ENCODE measurements at regions not wholly inside any gene's neighbourhood (a gene's known extent, or its start where the extent isn't known, plus 50 kb on each side); places are given as distances from the start of the nearest gene placed in this dataset.

DNA sequence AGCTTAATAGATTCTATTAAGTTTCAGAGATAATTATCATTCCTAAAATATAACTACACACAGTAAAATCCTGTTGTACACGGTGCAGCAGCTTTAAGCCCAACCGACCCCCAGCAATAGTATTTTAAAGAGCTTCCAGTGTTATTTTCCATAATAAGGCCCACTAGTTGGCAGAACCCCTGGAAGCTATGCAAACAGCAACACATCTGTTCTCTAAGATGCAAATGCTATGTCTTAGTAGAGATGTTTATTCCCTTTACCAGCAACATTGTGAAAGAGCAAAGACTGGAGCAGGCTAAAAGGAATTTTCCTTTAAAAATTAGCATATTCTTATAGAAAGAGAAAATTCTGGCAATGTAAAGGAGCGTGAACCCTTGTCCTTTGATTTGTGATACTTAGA lies 819.7 kb upstream of the ALCAM start:
- DNase-seq: peak; percentile 17

DNA sequence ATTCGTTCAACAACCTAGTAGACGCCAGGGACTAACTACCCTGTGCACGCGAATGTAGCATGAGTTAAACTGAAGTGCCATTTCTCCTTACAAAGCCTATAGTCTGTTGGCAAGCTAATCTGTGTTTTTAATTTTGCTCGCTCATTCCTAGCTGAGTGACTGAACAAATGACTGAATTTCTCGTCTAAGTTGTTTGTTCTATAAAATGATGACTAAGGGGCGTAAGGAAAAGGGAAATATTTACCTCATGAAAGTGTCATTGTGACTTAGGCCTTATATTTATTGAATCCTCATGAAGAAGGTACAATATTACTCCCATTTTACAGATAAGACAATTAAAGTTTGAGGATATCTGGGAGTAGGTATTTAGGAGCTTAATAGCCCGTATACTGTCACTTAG lies 818.3 kb upstream of the ALCAM start:
- DNase-seq: no peak

DNA sequence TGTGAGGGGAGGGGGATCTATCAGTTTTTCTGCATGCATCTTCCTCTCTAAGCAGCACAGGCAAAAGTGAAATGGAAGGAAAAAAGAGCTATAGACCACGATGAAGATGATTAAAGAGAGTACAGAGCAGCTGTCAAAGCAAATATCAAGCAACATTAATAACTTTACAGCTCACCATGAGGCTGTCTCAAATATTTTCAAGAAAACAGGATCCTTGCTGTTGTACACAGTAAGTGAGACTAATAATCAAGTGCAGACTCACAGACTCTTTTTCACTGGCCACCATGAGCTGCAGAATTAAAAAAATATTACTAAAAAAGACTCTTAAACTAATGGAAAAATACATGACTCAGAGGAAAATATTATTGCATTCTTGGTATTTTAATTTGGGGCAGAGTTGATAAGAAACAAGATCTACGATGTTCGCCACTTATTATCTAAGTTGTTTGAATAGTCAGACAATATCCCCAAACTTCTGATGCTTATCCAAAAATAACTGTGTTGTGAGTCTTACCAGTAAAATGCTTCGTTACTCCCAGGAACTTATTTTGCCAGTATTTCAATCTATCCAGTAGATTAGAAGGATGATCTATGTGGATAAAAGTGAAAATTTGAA lies 817.5 kb upstream of the ALCAM start:
- DNase-seq: no peak

DNA sequence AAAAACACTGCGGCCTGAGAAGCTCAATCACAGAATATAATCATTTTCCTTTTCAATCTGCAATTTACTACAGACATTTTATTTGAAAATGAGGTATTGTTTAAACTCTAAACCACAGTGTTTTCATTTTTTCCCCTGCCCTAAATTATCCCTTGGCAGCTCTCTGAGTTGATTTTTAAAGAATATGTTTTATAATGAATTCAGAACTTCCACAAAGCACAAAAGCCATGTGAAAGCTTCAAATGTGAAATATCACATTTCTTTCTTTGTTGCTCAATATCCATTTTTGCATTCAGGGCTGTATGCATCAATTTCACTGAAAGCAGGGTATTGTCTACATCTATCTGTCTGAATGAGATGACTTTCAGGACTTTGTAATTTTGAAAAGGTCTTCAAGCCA lies 813.6 kb upstream of the ALCAM start:
- no peak for DNase-seq

DNA sequence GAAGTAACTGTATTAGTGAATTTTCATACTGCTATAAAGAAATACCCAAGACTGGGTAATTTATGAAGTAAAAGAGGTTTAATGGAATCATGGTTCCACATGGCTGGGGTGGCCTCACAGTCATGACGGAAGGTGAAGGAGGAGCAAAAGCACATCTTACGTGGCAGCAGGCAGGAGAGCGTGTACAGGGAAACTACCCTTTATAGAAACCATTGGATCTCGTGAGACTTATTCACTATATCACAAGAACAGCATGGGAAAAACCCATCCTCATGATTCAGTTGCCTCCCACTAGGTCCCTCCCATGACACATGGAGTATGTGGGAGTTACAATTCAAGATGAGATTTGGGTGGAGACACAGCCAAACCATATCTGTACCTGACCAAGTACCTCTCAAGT lies 812.3 kb upstream of the ALCAM start:
- DNase-seq: no peak

DNA sequence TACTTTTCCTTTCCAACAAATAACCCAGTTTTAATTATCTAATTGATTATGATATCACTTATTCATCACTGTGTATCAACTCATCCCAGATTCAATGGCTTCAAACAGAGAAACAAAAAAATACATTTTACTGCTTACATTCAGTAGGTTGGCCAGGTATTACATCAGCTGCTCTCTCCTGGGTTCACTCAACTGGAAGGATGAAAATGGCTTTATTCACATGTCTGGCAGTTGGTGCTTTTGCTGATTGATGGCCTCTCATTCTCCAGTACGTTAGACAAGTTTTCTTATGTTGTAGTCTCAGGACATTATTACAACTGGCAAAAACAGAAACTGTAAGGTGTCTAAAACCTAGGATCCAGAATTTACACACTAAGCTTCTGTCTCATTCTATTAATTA lies 811.0 kb upstream of the ALCAM start:
- DNase-seq: no peak

DNA sequence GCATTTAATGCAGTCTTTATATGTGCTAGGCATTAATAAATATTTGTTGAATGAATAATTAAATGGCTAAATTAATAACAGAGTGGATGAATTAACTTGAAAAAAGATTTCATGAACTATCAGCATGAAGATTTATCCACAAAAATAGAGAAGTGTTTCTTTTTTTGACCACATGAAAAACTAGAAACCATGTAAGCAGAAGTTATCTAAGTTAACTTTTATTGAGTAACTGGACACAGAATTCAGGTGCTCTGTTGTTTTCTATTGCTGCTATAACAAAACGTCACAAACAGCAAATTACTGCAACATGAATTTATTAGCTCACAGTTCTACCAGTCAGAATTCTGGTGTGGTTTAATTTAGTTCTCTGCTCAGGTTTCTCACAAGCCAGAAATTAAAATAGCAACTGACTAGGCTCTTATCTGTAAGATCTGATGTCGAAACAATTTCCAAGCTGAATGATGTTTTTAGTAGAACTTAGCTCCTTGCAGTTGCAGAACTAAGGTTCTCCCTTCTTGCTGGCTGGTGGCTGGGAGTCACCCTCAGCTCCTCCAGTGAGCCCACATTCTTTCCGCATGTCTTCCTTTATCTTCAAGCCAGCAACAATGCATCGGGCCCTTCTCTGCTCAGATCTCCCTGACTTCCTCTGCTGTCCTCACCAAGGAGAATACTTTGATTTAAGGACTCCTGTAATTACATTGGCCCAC lies 810.2 kb upstream of the ALCAM start:
- no peak for DNase-seq

DNA sequence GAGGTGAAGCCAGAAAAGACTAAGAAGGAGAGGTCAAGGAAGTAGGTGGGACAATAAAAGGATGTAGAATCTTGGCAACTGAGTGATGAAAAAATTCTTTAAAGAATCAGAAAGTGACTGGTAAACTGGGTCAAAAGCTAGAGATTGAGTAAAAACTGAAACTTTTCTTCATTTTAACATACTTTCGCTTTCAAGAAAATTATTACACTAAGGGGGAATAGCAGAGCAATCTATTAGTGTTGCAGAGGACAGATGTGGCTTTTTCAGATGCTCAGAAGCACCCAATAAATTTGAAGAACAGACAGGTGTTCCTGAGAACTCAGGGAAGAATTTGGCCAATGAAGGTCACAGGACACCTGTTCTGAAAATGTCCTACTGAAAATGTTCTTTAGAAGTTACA lies 805.4 kb upstream of the ALCAM start:
- DNase-seq: no peak

DNA sequence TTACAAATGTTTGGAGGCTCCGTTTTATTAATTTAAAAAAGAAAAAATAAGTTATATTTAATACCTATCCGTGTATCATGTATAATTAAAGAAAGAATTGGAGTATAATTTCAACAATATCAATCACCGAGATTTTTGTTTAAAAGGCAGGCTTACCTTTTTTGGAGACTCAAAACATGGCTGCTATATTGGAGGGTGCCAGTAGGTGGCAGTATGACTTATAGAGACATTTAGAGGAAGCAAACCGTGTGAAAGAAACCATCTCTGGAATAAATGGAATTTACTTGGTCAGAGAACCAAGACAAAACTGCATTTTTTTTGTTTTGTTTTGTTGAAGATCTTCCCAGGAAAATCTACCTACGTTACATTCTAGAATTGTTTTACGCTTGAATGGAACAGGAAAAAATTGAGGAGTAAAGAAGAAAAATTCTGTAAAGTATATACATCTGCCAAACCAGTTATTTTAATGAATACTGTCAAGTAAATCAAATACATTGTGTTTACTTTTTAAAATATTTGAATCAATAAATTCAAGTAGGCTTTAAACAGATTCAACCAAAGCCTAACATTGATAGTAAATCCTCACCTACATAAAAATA lies 802.6 kb upstream of the ALCAM start:
- DNase-seq: peak; percentile 77

DNA sequence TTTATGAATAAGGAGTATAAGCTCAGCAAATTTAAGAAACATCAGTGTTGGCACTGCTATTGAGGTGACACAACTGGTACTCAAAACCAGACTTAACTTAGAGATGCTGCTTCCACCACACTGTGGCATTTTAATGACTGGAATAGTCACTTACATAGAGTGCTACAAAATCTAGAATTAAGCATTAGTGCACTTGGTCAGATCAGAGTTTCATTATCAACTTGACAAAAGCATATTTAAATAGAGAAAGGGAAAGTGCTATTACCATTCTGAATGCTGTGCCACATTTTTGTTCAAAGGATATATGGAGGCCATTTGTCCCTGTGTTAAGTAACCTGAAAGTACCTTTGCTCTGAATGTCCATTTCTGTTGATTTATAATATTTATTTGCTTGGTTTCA lies 800.7 kb upstream of the ALCAM start:
- no peak for DNase-seq

DNA sequence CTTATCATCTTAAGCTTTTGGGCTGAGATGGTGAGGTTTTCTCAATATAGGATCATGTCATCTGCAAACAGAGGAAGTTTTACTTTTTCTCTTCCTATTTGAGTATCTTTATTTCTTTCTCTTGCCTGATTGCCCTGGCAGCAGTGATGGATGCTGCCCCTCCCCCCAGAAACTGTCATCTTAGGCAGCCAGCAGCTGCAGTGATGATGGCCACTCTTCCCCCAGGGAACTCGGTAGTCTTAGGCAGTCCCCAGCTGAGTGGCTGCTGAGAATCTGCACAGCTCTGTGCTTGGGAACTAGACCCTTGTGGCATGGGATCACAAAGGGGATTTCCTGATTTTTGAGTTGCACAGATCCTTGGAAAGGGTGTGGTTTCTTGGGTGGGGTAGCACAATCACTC lies 791.1 kb upstream of the ALCAM start:
- DNase-seq: peak; percentile 5

DNA sequence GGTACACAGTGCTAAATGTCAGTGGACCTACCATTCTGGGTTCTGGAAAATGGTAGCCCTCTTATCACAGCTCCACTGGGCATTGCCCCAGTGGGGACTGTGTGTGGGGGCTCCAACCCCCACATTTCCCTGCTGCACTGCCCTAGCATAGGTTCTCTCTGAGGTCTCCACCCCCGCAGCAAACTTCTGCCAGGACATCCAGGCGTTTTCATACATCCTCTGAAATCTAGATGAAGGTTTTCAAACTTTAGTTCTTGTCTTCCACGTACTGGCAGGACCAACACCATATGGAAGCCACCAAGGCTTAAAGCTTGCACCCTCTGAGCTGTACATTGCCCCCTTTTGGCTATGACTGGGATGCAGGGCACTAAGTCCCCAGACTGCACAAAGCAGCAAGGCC lies 788.2 kb upstream of the ALCAM start:
- peak; percentile 9 for DNase-seq

DNA sequence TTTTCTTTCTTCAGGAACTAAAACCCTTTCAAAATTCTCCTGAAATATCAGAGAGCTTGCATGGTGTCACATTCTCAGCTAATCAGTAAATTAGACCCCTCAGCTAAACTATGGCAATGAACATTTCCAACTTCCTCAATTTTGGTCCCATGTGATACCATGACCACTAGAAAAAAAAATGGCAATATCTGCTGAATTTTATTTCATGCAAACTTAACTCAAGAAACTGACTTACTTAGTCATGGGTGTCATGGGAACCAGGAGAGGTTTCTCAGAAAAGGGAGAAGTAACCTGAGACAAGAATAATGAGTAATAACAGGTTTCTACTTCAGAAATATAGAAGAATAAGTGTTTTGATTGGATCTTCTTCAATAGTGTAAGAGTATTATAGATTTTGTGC lies 784.6 kb upstream of the ALCAM start:
- DNase-seq: no peak

DNA sequence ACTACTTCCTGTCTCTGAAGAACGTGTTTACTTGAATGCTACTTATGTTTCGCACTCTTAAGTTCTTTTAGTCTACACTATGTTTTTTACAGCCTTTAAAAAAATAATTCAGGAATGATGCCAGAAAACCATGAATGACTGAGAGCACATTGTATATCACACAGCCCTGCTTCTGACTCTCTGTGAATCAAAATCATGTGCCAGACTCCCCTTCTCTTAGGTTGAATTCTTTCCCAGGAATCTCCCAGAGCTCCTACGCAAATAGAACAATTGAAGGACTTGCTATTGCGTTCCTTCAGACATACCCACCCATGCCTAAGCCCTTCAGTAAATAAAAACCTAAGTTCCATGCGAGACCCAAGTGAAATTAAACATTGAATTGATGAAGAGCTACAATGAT lies 782.0 kb upstream of the ALCAM start:
- no peak for DNase-seq

DNA sequence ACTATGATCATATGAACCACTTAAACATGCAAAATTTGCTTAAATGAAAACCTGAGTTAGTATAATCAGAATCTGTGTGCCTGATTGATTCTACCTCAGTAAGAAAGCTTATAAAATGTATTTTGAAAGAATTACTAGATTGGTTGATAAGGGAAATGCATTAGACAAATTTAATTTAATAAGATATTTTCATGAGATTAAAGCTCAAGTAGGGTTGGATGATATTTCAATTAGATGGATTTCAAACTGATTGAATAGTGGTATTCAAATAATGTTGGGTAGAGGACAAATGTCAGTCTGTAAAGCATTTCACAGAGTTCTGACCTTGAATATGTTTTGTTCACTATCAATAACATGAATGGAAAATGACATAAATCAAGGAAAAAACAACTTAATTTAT lies 780.4 kb upstream of the ALCAM start:
- DNase-seq: no peak

DNA sequence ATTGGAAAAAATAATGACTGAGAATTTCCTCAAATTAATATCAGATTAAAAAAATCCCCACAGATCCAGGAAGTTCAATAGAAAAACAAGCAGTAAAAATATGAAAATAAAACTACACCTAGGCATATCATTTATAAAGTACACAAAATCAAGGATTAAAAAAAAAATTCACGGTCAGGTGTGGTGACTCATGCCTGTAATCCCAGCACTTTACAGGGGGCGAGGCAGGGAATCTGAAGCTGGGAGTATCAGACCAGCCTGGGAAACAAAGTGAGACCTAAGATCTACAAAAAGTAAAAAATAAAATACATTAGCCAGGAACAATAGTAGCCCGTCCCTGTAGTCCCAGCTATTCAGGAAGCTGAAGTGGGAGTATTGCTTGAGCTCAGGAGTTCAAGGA lies 778.3 kb upstream of the ALCAM start:
- DNase-seq: no peak

DNA sequence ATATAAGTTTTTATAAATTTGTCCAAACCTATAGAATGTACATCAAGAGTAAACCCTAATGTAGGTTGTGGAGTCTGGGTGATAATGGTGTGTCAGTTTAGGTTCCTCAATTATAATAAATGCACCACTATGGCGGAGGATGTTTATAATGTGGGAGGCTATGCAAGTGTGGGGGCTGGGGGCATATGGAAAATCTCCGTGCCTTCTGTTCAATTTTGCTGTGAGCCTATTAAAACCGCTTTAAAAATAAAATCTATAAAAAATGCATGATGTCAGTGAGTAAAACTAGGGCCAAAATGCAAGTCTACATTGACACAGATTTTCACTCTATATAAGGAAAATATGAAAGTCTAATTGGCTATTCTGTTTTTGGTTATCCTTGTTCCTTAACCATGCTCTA lies 774.9 kb upstream of the ALCAM start:
- DNase-seq: no peak

DNA sequence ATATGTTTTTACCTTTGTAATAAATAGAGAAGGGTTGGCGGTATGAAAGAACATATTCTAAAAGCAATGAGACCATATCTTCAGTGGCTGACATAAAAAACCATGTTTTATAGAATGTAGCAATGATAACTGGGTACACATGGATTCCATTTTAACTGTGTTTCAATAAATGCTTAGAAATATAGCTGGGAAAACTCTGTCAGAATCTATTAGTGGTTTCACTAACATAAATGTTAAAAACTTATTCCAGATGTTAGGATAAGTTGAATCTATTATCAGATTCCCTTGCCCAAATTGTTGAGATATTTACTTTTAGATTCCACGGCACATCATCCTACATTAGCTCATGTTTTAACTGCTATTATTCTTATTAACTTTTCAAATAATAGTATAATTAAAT lies 772.2 kb upstream of the ALCAM start:
- no peak for DNase-seq

DNA sequence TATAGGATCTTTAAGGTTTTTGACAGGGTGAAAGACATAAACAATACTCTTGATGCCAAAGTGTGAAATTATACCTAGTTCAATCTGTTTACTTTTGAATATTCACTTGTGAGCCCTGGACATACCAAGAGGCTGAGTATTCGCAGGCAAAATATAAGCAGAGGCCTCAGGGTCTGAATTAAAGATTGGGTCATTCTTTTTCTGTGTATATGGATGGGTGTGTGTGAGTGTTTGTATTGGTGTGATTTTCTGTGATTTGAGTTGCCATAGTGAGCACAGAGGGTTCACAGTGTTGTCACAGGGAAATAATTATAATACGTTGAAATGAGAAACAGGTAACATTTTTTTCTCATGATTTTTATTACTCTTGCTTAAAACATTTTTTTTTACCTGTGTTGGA lies 770.7 kb upstream of the ALCAM start:
- DNase-seq: no peak

DNA sequence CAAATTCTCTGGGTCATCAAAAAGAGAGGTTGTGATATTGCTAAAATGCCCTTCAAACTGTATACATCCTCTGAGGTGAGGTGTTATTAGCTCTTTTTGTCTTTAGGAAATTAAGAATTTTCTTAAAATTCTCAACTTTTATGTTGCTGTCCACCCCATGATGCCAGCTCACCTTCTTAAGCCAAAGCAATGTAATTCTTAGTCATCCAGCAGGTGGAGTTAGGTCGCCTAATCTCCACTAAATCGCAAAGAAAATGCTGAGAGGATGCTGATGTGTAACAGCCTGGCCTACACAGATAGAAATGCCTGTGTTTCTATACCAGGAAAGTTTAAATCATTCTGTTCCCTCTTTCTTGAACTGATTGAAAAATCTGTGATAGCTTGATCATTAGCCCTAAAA lies 770.2 kb upstream of the ALCAM start:
- peak; percentile 79 for DNase-seq

DNA sequence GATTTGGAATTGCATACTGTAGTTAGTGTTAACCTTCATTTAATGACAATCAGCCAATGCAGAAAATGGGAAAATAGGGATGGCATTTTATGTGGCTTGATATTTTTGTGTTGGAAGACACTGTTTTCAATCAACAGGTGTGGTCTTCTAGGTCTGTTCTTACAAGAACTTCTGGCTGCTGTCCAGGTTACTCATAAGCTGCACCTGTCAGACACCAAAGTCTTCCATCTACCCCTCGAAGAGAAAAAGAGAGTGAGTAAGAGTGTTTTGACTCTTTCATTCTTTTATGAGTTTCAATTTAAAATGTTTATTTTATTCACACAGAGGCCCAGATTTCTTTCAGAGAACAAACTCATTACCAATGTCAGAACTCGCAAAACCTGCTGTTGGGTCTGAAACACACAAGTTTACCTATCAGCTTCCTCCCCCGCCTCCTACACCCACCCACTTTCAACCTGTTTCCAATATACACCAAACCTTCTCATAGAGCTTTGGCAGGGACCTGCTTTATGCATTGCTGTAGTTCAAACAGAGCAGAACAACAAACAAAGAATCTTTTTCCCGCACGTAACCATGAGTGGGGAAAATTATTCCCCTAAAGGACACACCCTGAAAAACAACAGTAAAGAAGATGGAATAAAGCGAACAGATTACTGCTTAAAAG lies 767.7 kb upstream of the ALCAM start:
- DNase-seq: peak; percentile 5

DNA sequence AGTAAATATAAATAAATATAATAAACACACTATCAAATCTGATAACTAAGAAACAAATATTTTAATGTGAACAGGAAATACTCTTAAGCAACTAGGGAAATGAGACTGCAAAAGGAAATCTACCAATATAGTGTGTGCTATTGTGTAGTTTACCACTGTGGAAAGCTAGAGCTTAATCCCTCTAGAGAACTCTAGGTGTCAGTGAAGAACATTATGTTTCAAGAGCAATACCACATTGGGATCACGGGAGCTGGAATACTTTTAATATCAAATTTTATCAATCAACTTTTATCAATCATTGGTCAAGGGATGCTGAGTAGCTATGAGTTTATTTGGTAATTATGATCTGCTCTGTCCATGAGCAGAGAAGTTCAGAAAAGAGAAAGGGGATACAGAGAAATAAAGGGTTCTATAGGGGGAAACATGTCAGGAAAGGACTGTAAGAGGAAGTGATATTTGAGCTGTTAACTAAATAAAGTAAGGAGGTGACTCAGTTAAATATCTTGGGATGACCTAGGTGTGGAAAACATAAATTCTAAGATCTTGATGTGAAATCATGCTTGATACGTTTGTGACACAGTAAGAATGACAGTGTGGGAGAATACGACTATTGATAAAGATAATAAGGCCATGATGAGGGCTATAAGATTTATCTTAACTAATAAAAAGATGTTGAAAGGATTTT lies 762.2 kb upstream of the ALCAM start:
- peak; percentile 11 for DNase-seq

DNA sequence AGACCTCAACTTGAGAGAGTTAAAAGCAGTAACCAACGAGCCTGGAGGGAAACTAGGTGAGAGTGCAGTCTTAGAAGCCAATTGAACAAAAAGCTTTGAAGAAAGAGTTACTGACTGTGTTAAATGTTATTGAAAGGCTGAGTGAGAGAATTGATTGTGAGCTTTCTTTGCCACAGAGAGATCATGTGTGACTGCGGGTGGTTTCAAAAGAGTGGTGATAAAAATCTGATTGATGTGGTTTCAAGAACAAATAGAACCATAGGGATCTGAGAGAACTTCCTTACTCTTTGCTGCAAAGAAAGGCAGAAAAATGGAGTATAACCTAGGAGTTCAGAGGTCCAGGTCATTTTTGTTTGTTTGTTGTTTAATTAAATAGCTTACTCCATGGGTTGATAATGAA lies 759.9 kb upstream of the ALCAM start:
- DNase-seq: no peak

Data from NCI-H82 (cell line).